ENCODE measurements at regions not wholly inside any gene's neighbourhood (a gene's known extent, or its start where the extent isn't known, plus 50 kb on each side); places are given as distances from the start of the nearest gene placed in this dataset.

- DNase-seq (ENCODE audit: low read depth in 1 of 2, low spot score in 1 of 2), result no peak
- no peak for TF ChIP-seq CTCF (IDR thresholded peaks at IDR 0.05; ENCODE audit: low read depth, low read length)
- no peaks in the 10 kb centered on the region for H3K36me3 ChIP-seq
- H3K9me3 ChIP-seq (ENCODE audit: low read depth), result no peaks in the 10 kb centered on the region
- H3K4me3 ChIP-seq, result no peak overlapping the region
- H3K27ac ChIP-seq, result no peak overlapping the region
- H3K4me1 ChIP-seq (ENCODE audit: low read depth), result no peaks in the 10 kb centered on the region
- H3K27me3 ChIP-seq, result no peaks in the 10 kb centered on the region
Observed at GRCh38 chr13:73222627-73223305, 164.0 kb downstream of the KLF5 start.

GRCh38 chr13:73220966-73221720 is 162.3 kb downstream of the KLF5 start:
- no peaks in the 10 kb centered on the region for H3K4me1 ChIP-seq (ENCODE audit: low read depth)
- H3K27ac ChIP-seq, result no peak overlapping the region
- no peak for DNase-seq (ENCODE audit: low read depth in 1 of 2, low spot score in 1 of 2)
- no peak for TF ChIP-seq CTCF (IDR thresholded peaks at IDR 0.05; ENCODE audit: low read depth, low read length)
- no peak overlapping the region for H3K4me3 ChIP-seq
- H3K27me3 ChIP-seq, result no peaks in the 10 kb centered on the region
- H3K36me3 ChIP-seq, result no peaks in the 10 kb centered on the region
- no peaks in the 10 kb centered on the region for H3K9me3 ChIP-seq (ENCODE audit: low read depth)

GRCh38 chr13:73218181-73218580 is 159.4 kb downstream of the KLF5 start:
- H3K27me3 ChIP-seq, result no peaks in the 10 kb centered on the region
- no peak for TF ChIP-seq CTCF (IDR thresholded peaks at IDR 0.05; ENCODE audit: low read depth, low read length)

GRCh38 chr13:73216381-73216831 is 157.6 kb downstream of the KLF5 start:
- TF ChIP-seq CTCF (IDR thresholded peaks at IDR 0.05; ENCODE audit: low read depth, low read length), result no peak
- no peak overlapping the region for H3K27ac ChIP-seq

More at GRCh38 chr13:73218181-73218580, 159.4 kb downstream of the KLF5 start:
- no peak overlapping the region for H3K27ac ChIP-seq
- no peaks in the 10 kb centered on the region for H3K36me3 ChIP-seq
- H3K9me3 ChIP-seq (ENCODE audit: low read depth), result no peaks in the 10 kb centered on the region
- H3K4me1 ChIP-seq (ENCODE audit: low read depth), result no peaks in the 10 kb centered on the region
- no peak overlapping the region for H3K4me3 ChIP-seq
- DNase-seq (ENCODE audit: low read depth in 1 of 2, low spot score in 1 of 2), result no peak

GRCh38 chr13:73215823-73216222 is 157.0 kb downstream of the KLF5 start:
- no peaks in the 10 kb centered on the region for H3K4me1 ChIP-seq (ENCODE audit: low read depth)
- H3K27ac ChIP-seq, result no peak overlapping the region
- no peak overlapping the region for H3K4me3 ChIP-seq
- no peak for TF ChIP-seq CTCF (IDR thresholded peaks at IDR 0.05; ENCODE audit: low read depth, low read length)
- no peaks in the 10 kb centered on the region for H3K9me3 ChIP-seq (ENCODE audit: low read depth)
- DNase-seq (ENCODE audit: low read depth in 1 of 2, low spot score in 1 of 2), result peak in 1 of 2 donors; percentile 27
- H3K36me3 ChIP-seq, result no peaks in the 10 kb centered on the region
- H3K27me3 ChIP-seq, result no peaks in the 10 kb centered on the region

More at GRCh38 chr13:73216381-73216831, 157.6 kb downstream of the KLF5 start:
- Histone ChIP-seq H3K4me1 (ENCODE audit: low read depth) (no peaks in the 10 kb centered on the region), H3K27me3 (no peaks in the 10 kb centered on the region), H3K36me3 (no peaks in the 10 kb centered on the region), H3K9me3 (ENCODE audit: low read depth) (no peaks in the 10 kb centered on the region), H3K4me3 (no peak overlapping the region)
- no peak for DNase-seq (ENCODE audit: low read depth in 1 of 2, low spot score in 1 of 2)

Measured in cardiac muscle cell (in vitro differentiated cells and primary cell).